GM10266 (cell line): ENCODE measurements at regions not wholly inside any gene's neighbourhood (a gene's known extent, or its start where the extent isn't known, plus 50 kb on each side); places are given as distances from the start of the nearest gene placed in this dataset.

ENCODE experiments used
- DNase-seq: peaks from one replicate; pipeline ENCODE4 v3.0.0; 2012; ENCODE audit errors: extremely low spot score
- CTCF ChIP-seq: IDR thresholded peaks from 2 replicates; pipeline ENCODE4 v1.5.1; 2012; ENCODE audit warnings: mild to moderate bottlenecking, low read depth; ENCODE audit not compliant: control insufficient read depth, insufficient read depth; ENCODE audit errors: missing control alignments

GRCh38 chr6:5909721-5910120, 97.0 kb downstream of the NRN1 start:
- DNase-seq: no peak
- no peak for TF ChIP-seq CTCF

GRCh38 chr6:5906842-5907241, 99.9 kb downstream of the NRN1 start:
- no peak for DNase-seq
- no peak for TF ChIP-seq CTCF

GRCh38 chr6:5906340-5906670, 100.4 kb downstream of the NRN1 start:
- DNase-seq: no peak
- no peak for TF ChIP-seq CTCF

- no peak for TF ChIP-seq CTCF
Measured at GRCh38 chr6:5905431-5906339, 101.0 kb downstream of the NRN1 start.

GRCh38 chr6:5904532-5904931, 102.2 kb downstream of the NRN1 start:
- TF ChIP-seq CTCF: no peak
- no peak for DNase-seq

More at GRCh38 chr6:5905431-5906339, 101.0 kb downstream of the NRN1 start:
- no peak for DNase-seq

GRCh38 chr6:5899216-5900045, 107.3 kb downstream of the NRN1 start:
- TF ChIP-seq CTCF: no peak
- DNase-seq: no peak

GRCh38 chr6:5898563-5898962, 108.2 kb downstream of the NRN1 start:
- no peak for DNase-seq
- TF ChIP-seq CTCF: no peak
